A673 (cell line): ENCODE measurements at regions not wholly inside any gene's neighbourhood (a gene's known extent, or its start where the extent isn't known, plus 50 kb on each side); places are given as distances from the start of the nearest gene placed in this dataset.

Source experiments
- BruUV-seq: library from RNA; stranded (reverse); fragments of 400-500 nt; replicated peaks from 2 replicates; lab custom pipeline; 2021; lab: Mats Ljungman, UMichigan
- CTCF ChIA-PET: fragments of 300-600 bp; sonication (Branson Sonifier 250); formaldehyde crosslinking; loops from one replicate; lab custom pipeline; 2022; ENCODE audit warnings: antibody characterized with exemption; lab: Charles Lee
- POLR2A ChIA-PET: fragments of 300-600 bp; sonication (Branson Sonifier 250); formaldehyde crosslinking; loops from one replicate; lab custom pipeline; 2022; ENCODE audit warnings: antibody characterized with exemption; ENCODE audit not compliant: low non-redundant PET; lab: Charles Lee
- DNase-seq: peaks from one replicate; pipeline ENCODE4 v3.0.0-alpha.2; 2015; ENCODE audit warnings: low spot score
- H3K27ac ChIP-seq: fragments of 200-600 bp; sonication (generic); 2 replicates; pipeline ENCODE4 v1.5.1; 2016; ENCODE audit warnings: mixed run types, low read depth, mild to moderate bottlenecking, mixed read lengths, antibody characterized with exemption, low read length; ENCODE audit not compliant: poor library complexity, severe bottlenecking
- H3K27me3 ChIP-seq: fragments of 200-600 bp; sonication (generic); replicated peaks from 2 replicates; pipeline ENCODE4 v1.6.1; 2017; ENCODE audit warnings: mixed run types, low read depth, mild to moderate bottlenecking, mixed read lengths, antibody characterized with exemption, low read length; ENCODE audit not compliant: insufficient read depth, poor library complexity
- H3K36me3 ChIP-seq: fragments of 200-600 bp; sonication (generic); 2 replicates; pipeline ENCODE4 v1.6.1; 2016; ENCODE audit warnings: mixed run types, mild to moderate bottlenecking, mixed read lengths, antibody characterized with exemption, low read length; ENCODE audit not compliant: insufficient read depth, poor library complexity, severe bottlenecking
- H3K4me1 ChIP-seq: fragments of 200-600 bp; sonication (generic); 2 replicates; pipeline ENCODE4 v1.6.1; 2017; ENCODE audit warnings: mixed run types, mild to moderate bottlenecking, mixed read lengths, antibody characterized with exemption, low read length; ENCODE audit not compliant: insufficient read depth, poor library complexity, severe bottlenecking
- H3K4me3 ChIP-seq: fragments of 200-600 bp; sonication (generic); 2 replicates; pipeline ENCODE4 v1.5.1; 2016; ENCODE audit warnings: low read depth, mixed run types, mild to moderate bottlenecking, mixed read lengths, low read length; ENCODE audit not compliant: poor library complexity, severe bottlenecking
- H3K9me3 ChIP-seq: fragments of 200-600 bp; sonication (generic); 2 replicates; pipeline ENCODE4 v1.6.1; 2016; ENCODE audit warnings: mixed run types, low read depth, mild to moderate bottlenecking, mixed read lengths, antibody characterized with exemption, low read length; ENCODE audit not compliant: poor library complexity, severe bottlenecking
- CTCF ChIP-seq: fragments of 300-800, 200-600 bp; sonication (generic); conservative IDR thresholded peaks from 2 replicates; pipeline ENCODE4 v1.5.1; 2017; ENCODE audit warnings: low read depth, mild to moderate bottlenecking, antibody characterized with exemption, low read length, moderate library complexity, mixed read lengths
- EZH2 ChIP-seq: fragments of 200-600 bp; sonication (generic); IDR thresholded peaks from 2 replicates; pipeline ENCODE4 v1.6.1; 2017; ENCODE audit warnings: borderline replicate concordance, low read depth, mild to moderate bottlenecking, mixed read lengths, antibody characterized with exemption, low read length; ENCODE audit not compliant: poor library complexity, severe bottlenecking
- intact Hi-C: fragments of 100-400 bp; cut with micrococcal nuclease; formaldehyde crosslinking; loops from one replicate; pipeline ENCODE4 v1.10.0; 2022; ENCODE audit not compliant: unreplicated experiment

DNA sequence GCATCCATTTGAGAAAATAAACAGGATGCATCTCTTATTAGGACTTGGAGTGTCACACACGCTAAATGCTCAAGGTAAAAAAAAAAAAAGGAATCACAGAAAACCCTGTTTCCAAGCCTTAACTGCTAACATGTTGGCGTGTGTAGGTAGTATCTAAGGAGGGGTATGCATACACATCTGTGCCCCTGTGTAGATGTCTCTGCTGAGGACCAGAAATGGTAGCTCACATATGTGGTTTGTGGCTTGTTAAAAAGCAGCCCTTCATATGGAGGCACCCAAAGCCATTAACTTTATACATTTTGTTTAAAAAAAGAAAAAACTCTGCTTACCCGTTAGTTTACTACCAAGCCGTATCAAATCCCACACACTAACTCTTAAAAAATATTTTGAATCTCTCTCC, 314.1 kb downstream of the SNAPC1 start:
- DNase-seq: no peak
- CTCF ChIA-PET: no interaction called here
- Histone ChIP-seq H3K9me3 (no peaks in the 10 kb centered on the region), H3K27me3 (no peaks in the 10 kb centered on the region), H3K4me1 (peaks cover 17% of the 10 kb centered on the region), H3K36me3 (no peaks in the 10 kb centered on the region), H3K4me3 (no peak overlapping the region), H3K27ac (no peak overlapping the region)
- TF ChIP-seq EZH2 (no peak), CTCF (no peak)
- intact Hi-C loops: no loop called here
- BruUV-seq: no TSS peak
- POLR2A ChIA-PET: no interaction called here

DNA sequence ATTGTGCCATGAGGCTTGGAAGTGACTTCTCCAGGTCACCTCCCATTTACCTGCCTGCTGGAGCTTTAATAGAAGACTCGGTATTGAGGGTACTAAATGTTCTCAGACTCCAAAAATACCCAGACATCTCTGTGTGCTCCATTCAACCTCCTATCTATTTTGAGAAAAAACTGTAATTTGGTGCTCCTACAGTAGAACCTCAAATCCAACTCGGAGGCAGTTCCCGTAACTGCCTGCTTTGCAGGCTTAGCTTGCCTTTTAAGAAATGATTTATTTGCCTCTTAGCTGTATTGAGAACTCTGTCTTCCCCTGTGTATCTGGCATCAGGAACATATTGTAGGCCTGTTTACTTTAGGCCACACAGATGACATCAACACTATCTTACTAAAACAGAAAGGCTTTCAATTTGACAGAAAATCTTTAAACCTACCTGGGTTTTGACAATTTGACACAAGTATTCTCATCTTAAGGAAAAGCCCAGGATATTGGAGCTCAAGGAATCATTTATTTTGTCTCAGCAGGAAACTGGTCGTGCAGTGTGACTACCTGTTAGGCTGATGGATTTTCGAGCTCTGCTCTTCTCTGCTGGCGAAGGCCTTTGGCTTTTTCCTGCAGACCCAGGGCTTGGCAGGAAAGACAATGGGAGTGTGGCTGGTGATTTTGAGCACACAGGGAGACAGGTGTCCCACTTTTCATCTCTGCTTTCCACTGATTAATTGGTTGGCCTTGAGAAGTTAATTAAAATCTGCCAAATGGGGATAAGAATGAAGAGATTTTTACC, 314.8 kb downstream of the SNAPC1 start:
- no peaks in the 10 kb centered on the region for H3K9me3 ChIP-seq
- POLR2A ChIA-PET: no interaction called here
- CTCF ChIA-PET: no interaction called here

DNA sequence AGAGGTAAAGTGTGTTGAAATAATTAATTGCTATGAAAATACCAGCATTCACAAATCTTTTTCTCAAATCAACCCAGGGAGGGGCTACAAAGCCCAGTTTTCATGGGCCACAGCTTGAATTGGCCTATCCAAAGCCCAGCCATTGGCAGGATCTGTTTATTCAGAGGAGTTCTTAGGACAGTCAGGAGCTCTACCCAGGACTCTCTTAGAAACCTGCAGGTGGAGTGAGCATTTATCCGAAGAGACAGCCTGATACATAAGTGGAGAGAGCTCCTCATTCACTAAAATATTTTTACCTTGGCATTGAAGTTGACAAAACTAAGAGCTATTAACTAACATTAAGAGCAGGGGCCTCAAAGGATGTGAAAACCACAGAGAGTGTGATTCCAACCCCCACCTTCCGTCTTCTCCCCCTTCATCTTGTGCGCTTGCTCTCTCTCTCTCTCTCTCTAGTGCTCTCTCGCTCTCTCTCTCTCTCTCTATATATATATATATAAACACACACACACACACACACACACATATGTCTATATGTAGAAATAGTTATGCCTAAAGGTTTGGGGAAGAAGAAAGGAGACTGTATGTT, 315.5 kb downstream of the SNAPC1 start:
- TF ChIP-seq CTCF: no peak
- TF ChIP-seq EZH2: no peak
- no peak overlapping the region for H3K27ac ChIP-seq
- H3K9me3 ChIP-seq: no peaks in the 10 kb centered on the region
- H3K4me3 ChIP-seq: no peak overlapping the region
- intact Hi-C loops: no loop called here
- no peaks in the 10 kb centered on the region for H3K27me3 ChIP-seq
- H3K36me3 ChIP-seq: no peaks in the 10 kb centered on the region
- DNase-seq: no peak
- POLR2A ChIA-PET: no interaction called here
- no TSS peak for BruUV-seq
- CTCF ChIA-PET: no interaction called here
- peaks cover 17% of the 10 kb centered on the region for H3K4me1 ChIP-seq

More for the DNA sequence above, 314.8 kb downstream of the SNAPC1 start:
- Histone ChIP-seq H3K27ac (no peak overlapping the region), H3K27me3 (no peaks in the 10 kb centered on the region), H3K36me3 (no peaks in the 10 kb centered on the region), H3K4me3 (no peak overlapping the region), H3K4me1 (peaks cover 17% of the 10 kb centered on the region)
- TF ChIP-seq EZH2 (no peak), CTCF (no peak)
- intact Hi-C loops: no loop called here
- DNase-seq: no peak
- no TSS peak for BruUV-seq
